Caco-2 (cell line): ENCODE measurements at regions not wholly inside any gene's neighbourhood (a gene's known extent, or its start where the extent isn't known, plus 50 kb on each side); places are given as distances from the start of the nearest gene placed in this dataset.

ENCODE experiments used
- BruUV-seq: library from RNA; stranded (reverse); fragments of 400-500 nt; replicated peaks from 2 replicates; lab custom pipeline; 2021; lab: Mats Ljungman, UMichigan
- CTCF ChIA-PET: fragments of 300-600 bp; sonication (Branson Sonifier 250); formaldehyde crosslinking; loops from one replicate; lab custom pipeline; 2022; ENCODE audit warnings: antibody characterized with exemption; lab: Charles Lee
- POLR2A ChIA-PET: fragments of 300-600 bp; sonication (Branson Sonifier 250); formaldehyde crosslinking; loops from one replicate; lab custom pipeline; 2022; ENCODE audit warnings: antibody characterized with exemption; lab: Charles Lee
- DNase-seq, 2 experiments: peaks; one replicate each; pipeline versions ENCODE4 v3.0.0 to v3.0.0-alpha.2; 2020 to 2022
- H3K27me3 ChIP-seq: replicated peaks from 2 replicates; pipeline ENCODE4 v1.6.0; 2011; ENCODE audit warnings: low read length; ENCODE audit not compliant: control insufficient read depth, insufficient read depth
- H3K36me3 ChIP-seq: 2 replicates; pipeline ENCODE4 v1.5.1; 2011; ENCODE audit warnings: low read length; ENCODE audit not compliant: control insufficient read depth, insufficient read depth
- H3K4me1 ChIP-seq: fragments of 250-450 bp; sonication (Bioruptor Pico); 2 replicates; pipeline ENCODE4 v1.5.1; 2020; ENCODE audit warnings: mild to moderate bottlenecking
- H3K4me3 ChIP-seq: 2 replicates; pipeline ENCODE4 v1.5.1; 2011; ENCODE audit warnings: low read depth, mild to moderate bottlenecking, control low read depth, low read length
- H3K9me3 ChIP-seq: fragments of 250-450 bp; sonication (Bioruptor Pico); 2 replicates; pipeline ENCODE4 v1.5.1; 2020; ENCODE audit warnings: mild to moderate bottlenecking, moderate library complexity
- H3K27ac Mint-ChIP-seq: one replicate; pipeline ENCODE4 v1.8.0; 2022; ENCODE audit warnings: mixed read lengths; ENCODE audit not compliant: unreplicated experiment
- H3K27me3 Mint-ChIP-seq: one replicate; pipeline ENCODE4 v1.8.0; 2022; ENCODE audit warnings: mixed read lengths; ENCODE audit not compliant: insufficient read depth, unreplicated experiment
- H3K36me3 Mint-ChIP-seq: one replicate; pipeline ENCODE4 v1.8.0; 2022; ENCODE audit warnings: mild to moderate bottlenecking, mixed read lengths; ENCODE audit not compliant: insufficient read depth, unreplicated experiment
- H3K4me1 Mint-ChIP-seq: one replicate; pipeline ENCODE4 v1.8.0; 2022; ENCODE audit warnings: low read depth, mixed read lengths; ENCODE audit not compliant: unreplicated experiment
- H3K4me3 Mint-ChIP-seq: one replicate; pipeline ENCODE4 v1.8.0; 2022; ENCODE audit warnings: mild to moderate bottlenecking, moderate library complexity, mixed read lengths; ENCODE audit not compliant: unreplicated experiment
- H3K9me3 Mint-ChIP-seq: one replicate; pipeline ENCODE4 v1.8.0; 2022; ENCODE audit warnings: mixed read lengths; ENCODE audit not compliant: unreplicated experiment
- intact Hi-C: fragments of 100-400 bp; cut with micrococcal nuclease; formaldehyde crosslinking; loops from one replicate; pipeline ENCODE4 v1.10.0; 2022; ENCODE audit not compliant: unreplicated experiment
- TF ChIP-seq, protein P1 (sequence below), 2 experiments: fragments of 200-600 bp in 1 of 2; IDR thresholded peaks; 1 replicate in 1 of 2; 2 replicates in 1 of 2; pipeline versions ENCODE4 v1.5.1 to v1.8.0; 2011 to 2022; ENCODE audit warnings: antibody characterized with exemption in 1 of 2, control low read depth in 1 of 2, inconsistent platforms in 1 of 2, low read depth in 1 of 2, low read length in 1 of 2, mild to moderate bottlenecking in 1 of 2, moderate library complexity in 1 of 2; ENCODE audit not compliant: insufficient read depth in 1 of 2, severe bottlenecking in 1 of 2, unreplicated experiment in 1 of 2

DNA sequence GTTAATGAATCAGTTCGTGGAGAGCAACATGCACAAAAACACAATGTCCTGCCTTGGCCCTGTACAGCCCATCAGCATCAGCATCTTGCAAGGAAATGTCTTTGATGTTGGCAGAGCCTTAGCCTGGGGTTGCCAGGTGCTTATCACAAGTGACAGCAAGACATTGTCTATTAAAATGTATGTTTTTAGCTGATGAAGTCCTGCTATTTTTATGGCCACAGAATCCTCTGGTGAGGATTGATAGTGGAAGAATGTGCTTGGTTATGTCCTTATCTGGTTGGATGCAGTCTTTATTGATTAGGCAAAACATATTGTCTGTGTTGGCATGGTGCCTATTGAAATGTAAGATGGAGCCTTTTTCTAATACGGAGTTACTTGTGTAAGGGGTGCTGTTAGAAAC lies 1427.0 kb upstream of the MIR17HG start:
- Histone ChIP-seq H3K9me3 (no peaks in the 10 kb centered on the region), H3K36me3 (no peaks in the 10 kb centered on the region), H3K4me1 (no peaks in the 10 kb centered on the region), H3K4me3 (no peak overlapping the region), H3K27me3 (no peaks in the 10 kb centered on the region)
- no peak overlapping the region for H3K27ac Mint-ChIP-seq
- DNase-seq, result no peak
- no peaks in the 10 kb centered on the region for H3K9me3 Mint-ChIP-seq
- H3K36me3 Mint-ChIP-seq, result no peaks in the 10 kb centered on the region
- TF ChIP-seq, protein P1, sequence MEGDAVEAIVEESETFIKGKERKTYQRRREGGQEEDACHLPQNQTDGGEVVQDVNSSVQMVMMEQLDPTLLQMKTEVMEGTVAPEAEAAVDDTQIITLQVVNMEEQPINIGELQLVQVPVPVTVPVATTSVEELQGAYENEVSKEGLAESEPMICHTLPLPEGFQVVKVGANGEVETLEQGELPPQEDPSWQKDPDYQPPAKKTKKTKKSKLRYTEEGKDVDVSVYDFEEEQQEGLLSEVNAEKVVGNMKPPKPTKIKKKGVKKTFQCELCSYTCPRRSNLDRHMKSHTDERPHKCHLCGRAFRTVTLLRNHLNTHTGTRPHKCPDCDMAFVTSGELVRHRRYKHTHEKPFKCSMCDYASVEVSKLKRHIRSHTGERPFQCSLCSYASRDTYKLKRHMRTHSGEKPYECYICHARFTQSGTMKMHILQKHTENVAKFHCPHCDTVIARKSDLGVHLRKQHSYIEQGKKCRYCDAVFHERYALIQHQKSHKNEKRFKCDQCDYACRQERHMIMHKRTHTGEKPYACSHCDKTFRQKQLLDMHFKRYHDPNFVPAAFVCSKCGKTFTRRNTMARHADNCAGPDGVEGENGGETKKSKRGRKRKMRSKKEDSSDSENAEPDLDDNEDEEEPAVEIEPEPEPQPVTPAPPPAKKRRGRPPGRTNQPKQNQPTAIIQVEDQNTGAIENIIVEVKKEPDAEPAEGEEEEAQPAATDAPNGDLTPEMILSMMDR (IDR thresholded peaks at IDR 0.05; ENCODE audit: insufficient read depth in 1 of 2, low read depth in 1 of 2, low read length in 1 of 2, severe bottlenecking in 1 of 2, unreplicated experiment in 1 of 2), result no peak
- POLR2A ChIA-PET, result no interaction called here
- H3K4me3 Mint-ChIP-seq, result no peak overlapping the region
- H3K27me3 Mint-ChIP-seq, result no peaks in the 10 kb centered on the region
- no TSS peak for BruUV-seq
- H3K4me1 Mint-ChIP-seq, result no peaks in the 10 kb centered on the region
- CTCF ChIA-PET, result no interaction called here
- intact Hi-C loops, result loop anchor here (10.0 kb wide), 1 partner anchor 186 kb away; no protein-coding TSS in a partner anchor

DNA sequence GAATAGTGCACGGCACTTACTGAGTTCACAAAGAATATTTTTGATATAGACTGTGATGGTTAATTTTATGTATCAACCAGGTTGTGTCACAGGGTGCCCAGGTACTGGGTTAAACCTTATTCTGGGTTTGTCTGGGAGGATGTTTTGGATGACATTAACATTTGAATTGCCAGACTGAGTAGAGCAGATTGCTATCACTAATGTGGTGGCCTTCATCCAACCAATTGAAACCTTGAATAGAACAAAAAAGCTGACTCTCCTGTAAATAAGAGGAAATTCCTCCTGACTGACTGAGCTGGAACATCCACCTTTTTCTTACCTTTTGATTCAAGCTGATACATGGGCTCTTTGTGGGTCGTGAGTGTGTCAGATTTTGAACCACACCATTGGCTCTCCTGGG lies 1424.4 kb upstream of the MIR17HG start:
- no peak for DNase-seq
- no peaks in the 10 kb centered on the region for H3K36me3 Mint-ChIP-seq
- H3K4me1 Mint-ChIP-seq, result no peaks in the 10 kb centered on the region
- POLR2A ChIA-PET, result no interaction called here
- CTCF ChIA-PET, result no interaction called here
- Histone ChIP-seq H3K9me3 (no peaks in the 10 kb centered on the region), H3K27me3 (no peaks in the 10 kb centered on the region), H3K4me3 (no peak overlapping the region), H3K4me1 (no peaks in the 10 kb centered on the region), H3K36me3 (no peaks in the 10 kb centered on the region)
- H3K27ac Mint-ChIP-seq, result no peak overlapping the region
- TF ChIP-seq, protein P1 (IDR thresholded peaks at IDR 0.05; ENCODE audit: insufficient read depth in 1 of 2, low read depth in 1 of 2, low read length in 1 of 2, severe bottlenecking in 1 of 2, unreplicated experiment in 1 of 2), result no peak
- BruUV-seq, result no TSS peak
- intact Hi-C loops, result loop anchor here (10.0 kb wide), 1 partner anchor 188 kb away; no protein-coding TSS in a partner anchor
- H3K27me3 Mint-ChIP-seq, result no peaks in the 10 kb centered on the region
- no peaks in the 10 kb centered on the region for H3K9me3 Mint-ChIP-seq
- no peak overlapping the region for H3K4me3 Mint-ChIP-seq

DNA sequence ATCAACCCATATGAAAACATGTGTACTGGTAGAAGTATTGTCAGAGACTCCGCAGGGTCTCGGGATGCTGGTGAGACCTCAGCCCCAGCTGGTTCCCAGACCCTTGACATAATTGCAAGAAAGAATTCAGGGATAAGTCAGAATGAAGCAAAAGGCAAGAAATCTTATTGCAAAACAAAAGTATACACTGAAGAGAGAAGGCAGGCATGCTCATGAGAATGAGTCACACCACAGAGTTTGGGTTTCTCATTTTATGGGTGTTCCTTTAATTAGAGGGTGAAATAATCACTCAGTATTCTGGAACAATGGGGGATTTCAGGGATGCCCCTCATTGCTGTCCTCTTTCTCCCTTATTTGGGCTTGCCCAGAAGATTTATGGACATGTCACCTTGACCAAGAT lies 1423.8 kb upstream of the MIR17HG start:
- no peaks in the 10 kb centered on the region for H3K36me3 ChIP-seq
- H3K4me1 Mint-ChIP-seq, result no peaks in the 10 kb centered on the region
- H3K4me3 Mint-ChIP-seq, result no peak overlapping the region
- ChIA-PET POLR2A (no interaction called here), CTCF (interaction anchor here (0.6 kb wide), 1 partner anchor 489 kb away, joined by 4 read pairs; no protein-coding TSS in a partner anchor)
- no peaks in the 10 kb centered on the region for H3K36me3 Mint-ChIP-seq
- no peaks in the 10 kb centered on the region for H3K9me3 ChIP-seq
- no TSS peak for BruUV-seq
- H3K9me3 Mint-ChIP-seq, result no peaks in the 10 kb centered on the region
- intact Hi-C loops, result loop anchor here (2.0 to 10.0 kb wide), 2 partner anchors 189 to 489 kb away; no protein-coding TSS in a partner anchor
- no peaks in the 10 kb centered on the region for H3K27me3 ChIP-seq
- DNase-seq, result no peak
- H3K4me3 ChIP-seq, result no peak overlapping the region
- TF ChIP-seq, protein P1 (IDR thresholded peaks at IDR 0.05; ENCODE audit: insufficient read depth in 1 of 2, low read depth in 1 of 2, low read length in 1 of 2, severe bottlenecking in 1 of 2, unreplicated experiment in 1 of 2), result no peak
- H3K27ac Mint-ChIP-seq, result no peak overlapping the region
- no peaks in the 10 kb centered on the region for H3K4me1 ChIP-seq
- no peaks in the 10 kb centered on the region for H3K27me3 Mint-ChIP-seq
